ENCODE measurements at regions not wholly inside any gene's neighbourhood (a gene's known extent, or its start where the extent isn't known, plus 50 kb on each side); places are given as distances from the start of the nearest gene placed in this dataset.
"Not testable (repeated sequence)": the region's sequence is repeated elsewhere in the genome, so short reads cannot be mapped to it uniquely, and the experiment has no call there.

DNA sequence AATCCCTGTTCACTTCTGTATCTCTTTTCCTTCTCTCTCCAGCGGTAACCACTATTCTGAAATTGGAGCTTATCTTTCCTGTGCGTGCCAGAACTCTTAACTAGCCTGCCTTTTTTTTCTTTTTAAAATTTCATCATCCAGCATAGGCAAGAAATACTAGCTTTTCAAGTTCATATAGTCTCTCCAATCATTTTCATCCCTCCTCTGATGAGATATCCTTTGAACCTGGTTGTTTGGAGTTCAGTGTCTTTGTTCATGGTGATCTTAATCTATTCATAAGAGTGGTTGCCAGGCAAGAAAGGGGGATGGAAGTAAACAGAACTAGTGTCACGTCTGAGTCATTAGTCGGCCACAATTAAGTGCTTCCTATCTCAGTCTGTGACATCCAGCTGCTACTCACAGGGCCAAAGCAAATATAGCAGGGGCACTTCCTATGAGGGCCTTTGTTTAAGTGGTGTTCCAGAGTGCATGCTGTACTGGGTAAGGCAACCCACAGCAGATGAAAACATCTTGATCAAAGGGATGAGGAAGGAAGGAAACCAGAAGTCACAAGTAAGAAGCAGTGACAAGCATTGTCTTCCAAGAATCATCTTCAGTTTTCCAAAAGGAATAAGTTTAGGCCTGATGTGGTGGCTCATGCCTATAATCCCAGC lies 56.4 kb upstream of the XIAP start (continued):
- no peak for TF ChIP-seq RELA (IDR thresholded peaks at IDR 0.05; ENCODE audit: borderline replicate concordance, partially characterized antibody)
- no peak for TF ChIP-seq SREBF2 (IDR thresholded peaks at IDR 0.05; ENCODE audit: low read length)
- TF ChIP-seq RAD51 (IDR thresholded peaks at IDR 0.05), result no peak
- TF ChIP-seq MTA2 (IDR thresholded peaks at IDR 0.05; ENCODE audit: low read depth), result peak; percentile 34; the same call in 1 of the 2 replicates
- TF ChIP-seq SUPT20H (IDR thresholded peaks at IDR 0.05; ENCODE audit: borderline replicate concordance, control insufficient read depth, low read depth, low read length), result no peak
- no peak for TF ChIP-seq SMC3 (IDR thresholded peaks at IDR 0.05; ENCODE audit: borderline replicate concordance, low read length)
- TF ChIP-seq PML (IDR thresholded peaks at IDR 0.05; ENCODE audit: low read length), result no peak

- H3K27me3 ChIP-seq (replicated peaks in 1 of 2; ENCODE audit: control insufficient read depth in 2 of 2, insufficient read depth in 2 of 2, low read length in 1 of 2); H3K36me3 ChIP-seq (ENCODE audit: control insufficient read depth in 2 of 2, insufficient read depth in 2 of 2, low read length in 1 of 2); H3K79me2 ChIP-seq (ENCODE audit: control insufficient read depth, insufficient read depth, low read length); H3K27ac ChIP-seq (ENCODE audit: control insufficient read depth, insufficient read depth); H3K4me3 ChIP-seq; H2AFZ ChIP-seq (ENCODE audit: control insufficient read depth, low read depth, low read length); H3K4me1 ChIP-seq (ENCODE audit: control insufficient read depth, insufficient read depth, low read length); H4K20me1 ChIP-seq (ENCODE audit: control insufficient read depth, insufficient read depth); BruUV-seq (replicated peaks); ATAC-seq; in situ Hi-C loops (cut with MboI); H3K9me3 ChIP-seq (replicated peaks; ENCODE audit: control insufficient read depth, insufficient read depth, low read length); FAIRE-seq; POLR2A ChIA-PET; intact Hi-C loops (cut with micrococcal nuclease; ENCODE audit: unreplicated experiment); DNase-seq (ENCODE audit: low read depth, low spot score); H3K4me2 ChIP-seq (ENCODE audit: control insufficient read depth, insufficient read depth); H3K9ac ChIP-seq (ENCODE audit: control insufficient read depth, insufficient read depth, low read length): not testable (repeated sequence)
- RAD21 ChIA-PET (ENCODE audit: unreplicated experiment), result interaction anchor here (0.7 kb wide), 1 partner anchor 29 kb away, joined by 3 read pairs; no protein-coding TSS in a partner anchor
- CTCF ChIA-PET, result interaction anchor here (0.8 to 2.4 kb wide), 2 partner anchors 26 to 29 kb away, joined by 3 to 9 read pairs; no protein-coding TSS in a partner anchor
- 69% methylated on average over 4 of the region's 4 CpGs for WGBS (ENCODE audit: insufficient coverage, insufficient replicate concordance, low lambda C conversion rate, missing lambda C conversion rate)
- SMC1A ChIA-PET (ENCODE audit: uncharacterized antibody, unreplicated experiment), result interaction anchor here (0.6 kb wide), 1 partner anchor 54 kb away, joined by 3 read pairs; no protein-coding TSS in a partner anchor
Observed at GRCh38 chrX:123803984-123804365, 55.9 kb upstream of the XIAP start.

Data from GM12878 (cell line).